Activated B cell treated with CpG ODN at 0.5 μM for 24 hours (primary cell): ENCODE measurements at regions not wholly inside any gene's neighbourhood (a gene's known extent, or its start where the extent isn't known, plus 50 kb on each side); places are given as distances from the start of the nearest gene placed in this dataset.

ENCODE experiments used
- ATAC-seq: fragments of 200-7000 bp; cut with Tn5 transposase; one replicate; pipeline ENCODE4 v1.10.0; 2021; ENCODE audit warnings: low read depth, mild to moderate bottlenecking, moderate library complexity
- CTCF ChIA-PET: fragments of 350-600 bp; sonication (Branson Sonifier 250); formaldehyde crosslinking; loops from one replicate; lab custom pipeline; 2021; ENCODE audit warnings: antibody characterized with exemption; lab: Charles Lee
- POLR2A ChIA-PET: fragments of 350-600 bp; sonication (Branson Sonifier 250); formaldehyde crosslinking; loops from one replicate; lab custom pipeline; 2021; ENCODE audit warnings: antibody characterized with exemption; lab: Charles Lee
- DNase-seq: peaks from one replicate; pipeline ENCODE4 v3.0.0; 2022
- H3K27ac Mint-ChIP-seq: one replicate; pipeline ENCODE4 v1.8.0; 2020; ENCODE audit warnings: mixed read lengths
- H3K27me3 Mint-ChIP-seq: one replicate; pipeline ENCODE4 v1.8.0; 2021; ENCODE audit warnings: mixed read lengths
- H3K36me3 Mint-ChIP-seq: one replicate; pipeline ENCODE4 v1.8.0; 2021; ENCODE audit warnings: low read depth, mixed read lengths
- H3K4me1 Mint-ChIP-seq: one replicate; pipeline ENCODE4 v1.8.0; 2021; ENCODE audit warnings: mixed read lengths
- H3K4me3 Mint-ChIP-seq: one replicate; pipeline ENCODE4 v1.8.0; 2020; ENCODE audit warnings: mild to moderate bottlenecking, mixed read lengths
- H3K9me3 Mint-ChIP-seq: one replicate; pipeline ENCODE4 v1.8.0; 2020; ENCODE audit warnings: mixed read lengths
- intact Hi-C: fragments of 100-400 bp; cut with micrococcal nuclease; formaldehyde crosslinking; loops from one replicate; pipeline ENCODE4 v1.15.1; 2024
- TF ChIP-seq, protein P1 (sequence below): fragments of 200-600 bp; IDR thresholded peaks from one replicate; pipeline ENCODE4 v1.8.0; 2022; ENCODE audit warnings: antibody characterized with exemption, mild to moderate bottlenecking

DNA sequence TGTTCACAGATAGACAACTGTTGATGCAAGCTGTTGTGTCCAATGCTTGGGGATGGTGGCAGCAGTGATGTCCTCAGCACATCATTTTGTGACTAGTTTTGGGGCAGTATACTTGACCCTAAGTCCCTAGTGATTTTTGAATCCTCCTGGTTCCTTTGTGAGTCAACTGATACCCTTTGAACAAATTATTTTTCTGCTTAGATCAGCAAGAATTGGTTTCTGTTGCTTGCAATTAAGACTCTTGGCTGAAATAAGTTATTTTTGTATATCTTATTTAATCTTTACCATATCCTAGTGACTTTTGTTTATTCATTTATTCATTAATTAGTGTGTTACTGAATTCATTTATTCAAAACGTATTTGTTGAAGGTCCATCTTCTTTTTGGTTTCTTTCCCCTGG is 392.0 kb upstream of the SGCD start:
- no peak for ATAC-seq
- no peak overlapping the region for H3K27ac Mint-ChIP-seq
- CTCF ChIA-PET, result no interaction called here
- H3K36me3 Mint-ChIP-seq, result no peaks in the 10 kb centered on the region
- TF ChIP-seq, protein P1, sequence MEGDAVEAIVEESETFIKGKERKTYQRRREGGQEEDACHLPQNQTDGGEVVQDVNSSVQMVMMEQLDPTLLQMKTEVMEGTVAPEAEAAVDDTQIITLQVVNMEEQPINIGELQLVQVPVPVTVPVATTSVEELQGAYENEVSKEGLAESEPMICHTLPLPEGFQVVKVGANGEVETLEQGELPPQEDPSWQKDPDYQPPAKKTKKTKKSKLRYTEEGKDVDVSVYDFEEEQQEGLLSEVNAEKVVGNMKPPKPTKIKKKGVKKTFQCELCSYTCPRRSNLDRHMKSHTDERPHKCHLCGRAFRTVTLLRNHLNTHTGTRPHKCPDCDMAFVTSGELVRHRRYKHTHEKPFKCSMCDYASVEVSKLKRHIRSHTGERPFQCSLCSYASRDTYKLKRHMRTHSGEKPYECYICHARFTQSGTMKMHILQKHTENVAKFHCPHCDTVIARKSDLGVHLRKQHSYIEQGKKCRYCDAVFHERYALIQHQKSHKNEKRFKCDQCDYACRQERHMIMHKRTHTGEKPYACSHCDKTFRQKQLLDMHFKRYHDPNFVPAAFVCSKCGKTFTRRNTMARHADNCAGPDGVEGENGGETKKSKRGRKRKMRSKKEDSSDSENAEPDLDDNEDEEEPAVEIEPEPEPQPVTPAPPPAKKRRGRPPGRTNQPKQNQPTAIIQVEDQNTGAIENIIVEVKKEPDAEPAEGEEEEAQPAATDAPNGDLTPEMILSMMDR, result no peak
- no peaks in the 10 kb centered on the region for H3K4me1 Mint-ChIP-seq
- intact Hi-C loops, result no loop called here
- H3K4me3 Mint-ChIP-seq, result no peak overlapping the region
- POLR2A ChIA-PET, result no interaction called here
- no peak for DNase-seq
- no peaks in the 10 kb centered on the region for H3K27me3 Mint-ChIP-seq
- no peaks in the 10 kb centered on the region for H3K9me3 Mint-ChIP-seq

DNA sequence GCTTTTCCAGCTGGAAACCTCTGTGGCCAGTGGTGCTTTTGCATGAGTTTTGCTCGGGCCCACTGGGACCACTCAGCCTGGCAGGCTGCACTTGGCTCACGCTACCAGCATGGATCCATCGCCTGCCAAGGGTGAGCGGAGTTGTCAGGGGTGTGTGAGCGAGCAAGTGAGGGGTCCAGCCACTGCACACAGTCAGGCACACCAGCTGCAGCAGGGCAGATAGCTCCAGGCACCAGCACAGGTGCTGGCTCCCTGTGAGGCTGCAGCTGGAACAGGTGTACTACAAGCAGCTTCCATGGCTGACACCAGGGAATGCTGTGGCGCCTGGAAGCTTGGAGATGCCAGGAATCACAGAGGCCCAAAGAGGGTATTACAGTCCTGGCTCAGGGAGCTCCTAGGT is 391.2 kb upstream of the SGCD start:
- no peaks in the 10 kb centered on the region for H3K4me1 Mint-ChIP-seq
- ChIA-PET CTCF (no interaction called here), POLR2A (no interaction called here)
- no peaks in the 10 kb centered on the region for H3K27me3 Mint-ChIP-seq
- H3K4me3 Mint-ChIP-seq, result no peak overlapping the region
- H3K9me3 Mint-ChIP-seq, result no peaks in the 10 kb centered on the region
- DNase-seq (no peak), ATAC-seq (no peak)
- intact Hi-C loops, result no loop called here
- TF ChIP-seq, protein P1, result no peak
- H3K36me3 Mint-ChIP-seq, result no peaks in the 10 kb centered on the region
- H3K27ac Mint-ChIP-seq, result no peak overlapping the region

DNA sequence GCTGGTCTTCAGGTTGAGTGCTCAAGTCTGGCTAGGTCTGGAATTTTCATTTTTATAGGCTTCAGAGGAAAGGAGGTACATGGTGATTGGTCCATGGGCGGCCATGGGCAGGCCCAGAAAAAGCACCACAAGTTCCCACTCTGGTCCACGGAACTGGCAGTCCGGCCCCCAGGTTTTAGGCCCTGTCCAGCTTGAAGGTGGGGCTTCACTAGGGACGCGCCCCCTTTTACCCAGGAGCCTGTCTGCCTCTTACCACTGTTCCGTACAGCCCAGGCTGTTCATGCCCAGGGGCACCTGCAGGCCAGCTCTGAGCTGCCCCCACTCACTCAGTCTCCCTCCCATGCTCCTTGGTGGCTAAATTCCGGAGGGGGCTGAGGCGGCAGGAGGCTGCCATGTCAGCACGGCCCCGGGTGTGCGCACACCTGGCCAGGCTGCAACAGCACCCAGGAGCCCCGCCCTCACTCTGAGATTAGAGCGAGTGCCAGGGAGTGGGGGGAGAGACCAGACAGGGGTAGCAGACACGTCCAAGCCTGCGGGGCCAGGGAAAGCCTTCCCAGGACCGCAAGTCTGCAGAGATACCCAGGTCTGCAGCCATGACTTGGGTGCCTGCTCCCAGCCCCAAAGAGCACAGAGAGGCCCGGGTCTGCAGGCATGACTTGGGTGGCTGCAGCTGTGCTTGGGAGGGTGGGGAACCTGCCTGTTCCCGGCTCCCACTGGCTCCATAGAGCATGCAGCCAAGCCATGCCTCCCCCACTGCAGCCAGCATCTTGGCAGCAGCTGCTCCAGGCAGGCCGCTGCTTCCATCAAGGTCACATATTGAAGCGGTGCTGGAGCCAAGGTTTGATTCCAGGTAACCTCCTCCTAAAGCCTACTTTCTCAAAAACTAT is 390.2 kb upstream of the SGCD start:
- DNase-seq, result no peak
- no peak overlapping the region for H3K27ac Mint-ChIP-seq
- no peaks in the 10 kb centered on the region for H3K36me3 Mint-ChIP-seq
- H3K27me3 Mint-ChIP-seq, result no peaks in the 10 kb centered on the region
- ChIA-PET CTCF (no interaction called here), POLR2A (no interaction called here)
- H3K4me3 Mint-ChIP-seq, result no peak overlapping the region
- H3K9me3 Mint-ChIP-seq, result no peaks in the 10 kb centered on the region
- no peak for ATAC-seq
- TF ChIP-seq, protein P1, result no peak
- H3K4me1 Mint-ChIP-seq, result no peaks in the 10 kb centered on the region
- intact Hi-C loops, result no loop called here

DNA sequence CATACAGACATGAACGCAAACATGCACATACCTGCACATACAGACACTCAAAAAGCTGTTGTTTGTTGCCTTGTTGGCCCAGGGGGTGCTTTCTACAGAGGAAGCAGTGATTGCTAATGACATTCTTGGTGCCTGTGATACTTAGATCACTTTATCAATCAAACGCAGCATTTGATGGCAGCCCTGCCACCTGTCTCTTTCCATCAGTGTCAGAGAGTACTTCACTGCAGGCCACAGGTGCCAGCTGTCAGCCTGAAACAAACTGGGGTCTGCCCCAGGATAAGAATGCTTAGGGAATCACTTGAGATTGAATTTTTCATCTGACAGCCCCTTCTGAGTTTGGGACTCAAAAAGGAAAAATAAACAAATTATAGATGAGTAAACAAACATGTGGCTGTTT is 388.9 kb upstream of the SGCD start:
- ChIA-PET POLR2A (interaction anchor here (0.6 kb wide), 1 partner anchor 1288 kb away, joined by 6 read pairs; no protein-coding TSS in a partner anchor), CTCF (no interaction called here)
- ATAC-seq, result no peak
- Mint-ChIP-seq H3K27me3 (no peaks in the 10 kb centered on the region), H3K27ac (no peak overlapping the region), H3K4me1 (no peaks in the 10 kb centered on the region), H3K4me3 (no peak overlapping the region), H3K9me3 (no peaks in the 10 kb centered on the region), H3K36me3 (no peaks in the 10 kb centered on the region)
- intact Hi-C loops, result no loop called here
- no peak for DNase-seq
- TF ChIP-seq, protein P1, result no peak

DNA sequence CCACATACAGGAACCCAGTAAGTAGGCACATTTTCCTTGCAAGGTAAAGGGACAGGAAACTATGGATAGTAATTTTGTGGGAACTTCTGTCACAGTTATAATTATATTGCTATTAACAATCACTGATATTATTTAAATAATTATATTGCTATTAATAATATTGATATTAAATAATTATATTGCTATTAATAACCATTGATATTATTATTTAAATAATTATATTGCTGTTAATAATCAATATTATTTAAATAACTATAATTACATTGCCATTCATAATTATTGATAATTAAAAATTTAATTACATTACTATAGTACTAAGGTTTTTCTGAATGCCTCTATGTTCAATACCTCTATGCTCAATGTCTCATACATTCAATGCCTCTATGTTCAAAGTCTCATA is 385.6 kb upstream of the SGCD start:
- no peaks in the 10 kb centered on the region for H3K36me3 Mint-ChIP-seq
- peaks cover 2% of the 10 kb centered on the region for H3K4me1 Mint-ChIP-seq
- peaks cover 2% of the 10 kb centered on the region for H3K27me3 Mint-ChIP-seq
- H3K27ac Mint-ChIP-seq, result no peak overlapping the region
- ChIA-PET CTCF (no interaction called here), POLR2A (no interaction called here)
- no peak overlapping the region for H3K4me3 Mint-ChIP-seq
- intact Hi-C loops, result no loop called here
- no peaks in the 10 kb centered on the region for H3K9me3 Mint-ChIP-seq
- ATAC-seq (no peak), DNase-seq (no peak)
- TF ChIP-seq, protein P1, result no peak
